ENCODE measurements at regions not wholly inside any gene's neighbourhood (a gene's known extent, or its start where the extent isn't known, plus 50 kb on each side); places are given as distances from the start of the nearest gene placed in this dataset.

GRCh38 chr1:165073185-165074007, 283.1 kb downstream of the LMX1A start:
- DNase-seq = no peak

GRCh38 chr1:165070675-165071074, 285.8 kb downstream of the LMX1A start:
- no peak for DNase-seq

GRCh38 chr1:165069829-165070228, 286.7 kb downstream of the LMX1A start:
- DNase-seq = no peak

- peak; percentile 34 for DNase-seq
Observed at GRCh38 chr1:165068741-165069140, 287.8 kb downstream of the LMX1A start.

GRCh38 chr1:165067829-165068228, 288.7 kb downstream of the LMX1A start:
- DNase-seq = no peak

GRCh38 chr1:165063181-165063965, 293.1 kb downstream of the LMX1A start:
- DNase-seq = no peak

- no peak for DNase-seq
Observed at GRCh38 chr1:165062346-165062745, 294.2 kb downstream of the LMX1A start.

GRCh38 chr1:165060285-165060793, 296.2 kb downstream of the LMX1A start:
- DNase-seq = no peak

- no peak for DNase-seq
Observed at GRCh38 chr1:165057956-165058355, 298.6 kb downstream of the LMX1A start.

- no peak for DNase-seq
Observed at GRCh38 chr1:165056914-165057313, 299.6 kb downstream of the LMX1A start.

- no peak for DNase-seq
Observed at GRCh38 chr1:165055581-165055980, 300.9 kb downstream of the LMX1A start.

GRCh38 chr1:165054627-165055026, 301.9 kb downstream of the LMX1A start:
- no peak for DNase-seq

GRCh38 chr1:165053351-165053750, 303.2 kb downstream of the LMX1A start:
- DNase-seq = no peak

- DNase-seq = no peak
Observed at GRCh38 chr1:165052936-165053335, 303.6 kb downstream of the LMX1A start.

- DNase-seq = no peak
Observed at GRCh38 chr1:165052431-165052830, 304.1 kb downstream of the LMX1A start.

GRCh38 chr1:165050246-165050645, 306.3 kb downstream of the LMX1A start:
- DNase-seq = no peak

GRCh38 chr1:165047994-165048393, 308.5 kb downstream of the LMX1A start:
- DNase-seq = no peak

GRCh38 chr1:165045902-165046301, 310.6 kb downstream of the LMX1A start:
- no peak for DNase-seq

GRCh38 chr1:165040641-165041040, 315.9 kb downstream of the LMX1A start:
- no peak for DNase-seq

- no peak for DNase-seq
Observed at GRCh38 chr1:165039996-165040395, 316.5 kb downstream of the LMX1A start.

- DNase-seq = no peak
Observed at GRCh38 chr1:165036403-165036802, 320.1 kb downstream of the LMX1A start.

- DNase-seq = no peak
Observed at GRCh38 chr1:165034136-165034809, 322.2 kb downstream of the LMX1A start.

GRCh38 chr1:165031001-165031400, 325.5 kb downstream of the LMX1A start:
- DNase-seq = no peak
